ENCODE measurements at regions not wholly inside any gene's neighbourhood (a gene's known extent, or its start where the extent isn't known, plus 50 kb on each side); places are given as distances from the start of the nearest gene placed in this dataset.

DNA sequence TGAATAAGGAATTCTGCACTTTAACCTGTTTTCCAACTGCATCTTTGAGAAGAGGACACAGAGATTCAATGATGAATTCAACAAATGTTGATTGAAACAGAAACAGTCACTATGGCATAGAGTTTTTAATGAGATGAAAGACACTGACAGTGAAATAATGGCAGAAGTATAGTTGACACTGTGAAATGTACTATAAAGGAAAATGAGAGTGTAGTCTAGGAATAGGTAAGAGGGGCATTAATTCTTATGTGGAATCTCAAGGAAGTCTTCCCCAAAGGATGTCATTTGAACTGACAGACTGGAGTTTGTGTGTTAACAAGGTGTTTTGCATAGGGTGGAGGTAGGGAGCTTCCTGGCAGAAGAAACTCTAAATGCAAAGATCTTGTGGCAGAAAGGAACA is 566.2 kb downstream of the TDRD15 start:
- TF ChIP-seq CTCF (IDR thresholded peaks at IDR 0.05; ENCODE audit: extremely low read depth, missing control alignments): no peak
- DNase-seq (ENCODE audit: low spot score): no peak

DNA sequence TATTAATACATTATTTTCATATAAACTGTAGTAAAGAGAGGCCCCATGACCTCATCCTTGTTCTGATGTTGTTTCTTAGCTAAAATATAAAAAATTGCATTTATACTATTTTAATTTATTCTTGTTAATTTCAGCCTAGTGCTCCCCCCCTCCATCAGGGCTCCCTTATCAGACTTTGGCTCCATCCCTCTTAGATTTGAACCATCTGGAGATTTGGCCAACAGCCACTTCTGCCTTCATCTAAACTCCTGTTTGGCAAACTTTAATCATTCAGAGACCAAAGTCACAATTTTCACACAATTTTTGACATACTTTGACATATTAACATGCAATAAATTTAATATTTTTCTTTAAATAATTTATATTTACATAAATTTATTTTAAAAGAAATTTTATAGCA is 569.3 kb downstream of the TDRD15 start:
- no peak for DNase-seq (ENCODE audit: low spot score)
- TF ChIP-seq CTCF (IDR thresholded peaks at IDR 0.05; ENCODE audit: extremely low read depth, missing control alignments): no peak

DNA sequence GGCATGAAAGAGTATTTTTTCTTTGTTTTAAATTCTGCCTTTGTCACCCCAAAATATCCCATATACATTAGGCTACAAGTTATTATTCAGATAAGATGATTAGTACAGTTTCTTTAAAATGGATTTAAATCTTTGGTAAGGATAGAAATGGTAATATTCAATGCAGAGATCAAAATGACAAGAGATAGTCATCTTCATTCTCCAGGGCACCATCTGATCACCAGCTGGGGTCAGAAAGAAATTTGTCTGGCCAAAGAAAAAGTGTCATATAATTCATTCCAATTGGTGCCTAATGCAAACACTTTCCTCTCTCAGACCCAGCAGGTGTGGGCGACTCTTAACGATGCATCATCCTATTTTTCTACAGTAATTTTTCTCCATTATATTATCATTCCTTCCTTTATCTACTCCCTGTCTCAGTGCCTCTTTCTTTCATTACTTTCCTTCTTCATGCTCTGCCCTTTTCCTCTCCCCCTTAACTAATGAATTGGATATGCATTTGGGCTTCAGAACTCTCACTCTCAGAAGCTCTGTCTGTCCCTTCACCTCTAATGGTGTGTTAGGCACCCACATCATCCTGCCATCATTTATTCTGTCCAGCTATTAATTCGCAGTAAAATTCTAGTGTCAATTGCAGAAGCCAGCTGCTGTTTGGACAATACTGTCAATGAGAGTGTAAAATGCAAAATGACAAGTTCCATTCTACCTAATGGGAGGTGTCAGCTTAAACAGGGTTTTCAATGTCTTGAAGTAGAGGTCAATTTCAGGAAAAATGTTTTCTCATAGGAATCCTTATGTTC is 570.5 kb downstream of the TDRD15 start:
- no peak for TF ChIP-seq CTCF (IDR thresholded peaks at IDR 0.05; ENCODE audit: extremely low read depth, missing control alignments)
- no peak for DNase-seq (ENCODE audit: low spot score)

- TF ChIP-seq CTCF (IDR thresholded peaks at IDR 0.05; ENCODE audit: extremely low read depth, missing control alignments): no peak
- DNase-seq (ENCODE audit: low spot score): no peak
Measured at GRCh38 chr2:21696900-21697299, 573.1 kb downstream of the TDRD15 start.

- TF ChIP-seq CTCF (IDR thresholded peaks at IDR 0.05; ENCODE audit: extremely low read depth, missing control alignments): no peak
- DNase-seq (ENCODE audit: low spot score): no peak
Measured at GRCh38 chr2:21700644-21701043, 576.9 kb downstream of the TDRD15 start.

GRCh38 chr2:21710031-21710430 is 586.3 kb downstream of the TDRD15 start:
- no peak for DNase-seq (ENCODE audit: low spot score)
- no peak for TF ChIP-seq CTCF (IDR thresholded peaks at IDR 0.05; ENCODE audit: extremely low read depth, missing control alignments)

DNA sequence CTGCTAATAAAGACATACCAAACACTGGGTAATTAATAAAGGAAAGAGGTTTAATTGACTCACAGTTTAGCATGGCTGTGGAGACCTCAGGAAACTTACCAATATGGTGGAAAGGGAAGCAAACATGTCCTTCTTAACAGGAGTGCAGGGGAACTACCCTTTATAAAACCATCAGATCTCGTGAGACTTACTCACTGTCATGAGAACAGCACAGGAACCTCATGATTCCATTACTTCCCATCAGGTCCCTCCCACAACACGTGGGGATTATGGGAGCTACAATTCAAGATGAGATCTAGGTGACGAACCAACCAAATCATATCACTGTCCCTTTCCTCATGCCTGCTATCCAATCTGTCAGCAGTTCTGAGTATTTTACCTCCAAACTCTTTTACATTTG is 586.7 kb downstream of the TDRD15 start:
- no peak for DNase-seq (ENCODE audit: low spot score)
- TF ChIP-seq CTCF (IDR thresholded peaks at IDR 0.05; ENCODE audit: extremely low read depth, missing control alignments): no peak

Measured in GM20000 (cell line).